IPS DF 4.7 (cell line): ENCODE measurements at regions not wholly inside any gene's neighbourhood (a gene's known extent, or its start where the extent isn't known, plus 50 kb on each side); places are given as distances from the start of the nearest gene placed in this dataset.

Source experiments
- DNase-seq: peaks from one replicate; pipeline ENCODE4 v3.0.0-alpha.2; 2013; ENCODE audit warnings: low spot score; ENCODE audit errors: extremely low read depth

DNA sequence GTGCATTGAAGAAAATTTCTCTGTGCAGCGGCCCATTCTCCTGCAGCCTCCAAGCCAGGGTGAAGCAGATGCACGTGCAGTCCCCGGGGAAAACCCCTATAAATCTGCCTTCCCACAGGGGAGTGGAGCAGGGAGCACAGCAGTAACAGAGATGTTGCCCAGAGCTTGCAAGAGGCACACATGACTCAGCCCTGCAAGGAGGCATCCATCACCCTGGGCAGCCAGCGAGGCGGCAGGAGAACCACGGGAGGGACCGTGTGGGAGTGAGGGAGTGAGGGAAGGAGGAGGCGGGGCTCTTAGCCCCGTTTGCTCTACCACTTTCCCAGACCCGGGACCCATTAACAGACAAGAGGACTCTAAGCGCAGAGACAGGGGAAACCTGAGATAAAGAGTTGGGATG lies 96.2 kb upstream of the ARAP3 start:
- DNase-seq: no peak

DNA sequence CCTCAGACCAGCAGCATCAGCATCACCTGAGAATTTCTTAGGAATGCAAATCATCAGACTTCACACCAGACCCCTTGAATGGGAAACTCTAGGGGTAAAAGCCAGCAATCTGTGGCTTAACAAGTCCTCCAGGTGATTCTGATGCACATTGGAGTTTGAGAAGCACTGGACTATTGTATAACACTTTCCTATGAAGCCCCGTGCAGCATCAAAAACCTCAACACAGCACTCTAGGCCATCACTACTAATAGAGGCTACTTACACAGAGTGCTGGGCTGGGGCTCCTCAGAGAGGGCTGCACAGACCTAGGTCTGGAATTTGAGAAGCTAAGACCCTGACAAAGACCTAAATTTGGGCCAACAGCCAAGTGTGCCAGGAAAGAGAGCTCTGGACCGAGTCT lies 95.7 kb upstream of the ARAP3 start:
- no peak for DNase-seq

DNA sequence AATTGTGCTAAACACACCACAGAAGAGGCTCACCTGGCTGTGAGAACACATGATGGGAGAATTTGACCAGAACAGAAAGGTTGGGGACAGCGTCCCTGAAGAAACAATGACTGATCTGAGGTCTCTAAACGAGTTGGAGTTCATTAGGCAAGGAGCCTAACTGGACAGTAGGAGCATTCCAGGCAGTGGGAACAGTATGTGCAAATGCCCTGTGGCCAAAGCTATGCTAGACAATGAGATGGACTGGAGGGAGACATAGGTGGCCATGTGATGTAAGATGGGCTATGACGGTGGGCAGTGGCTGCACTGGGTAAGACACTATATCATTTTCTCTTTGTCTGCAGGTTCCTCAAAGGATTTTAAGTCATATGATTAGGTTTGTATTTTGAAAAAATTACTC lies 95.1 kb upstream of the ARAP3 start:
- DNase-seq: no peak

DNA sequence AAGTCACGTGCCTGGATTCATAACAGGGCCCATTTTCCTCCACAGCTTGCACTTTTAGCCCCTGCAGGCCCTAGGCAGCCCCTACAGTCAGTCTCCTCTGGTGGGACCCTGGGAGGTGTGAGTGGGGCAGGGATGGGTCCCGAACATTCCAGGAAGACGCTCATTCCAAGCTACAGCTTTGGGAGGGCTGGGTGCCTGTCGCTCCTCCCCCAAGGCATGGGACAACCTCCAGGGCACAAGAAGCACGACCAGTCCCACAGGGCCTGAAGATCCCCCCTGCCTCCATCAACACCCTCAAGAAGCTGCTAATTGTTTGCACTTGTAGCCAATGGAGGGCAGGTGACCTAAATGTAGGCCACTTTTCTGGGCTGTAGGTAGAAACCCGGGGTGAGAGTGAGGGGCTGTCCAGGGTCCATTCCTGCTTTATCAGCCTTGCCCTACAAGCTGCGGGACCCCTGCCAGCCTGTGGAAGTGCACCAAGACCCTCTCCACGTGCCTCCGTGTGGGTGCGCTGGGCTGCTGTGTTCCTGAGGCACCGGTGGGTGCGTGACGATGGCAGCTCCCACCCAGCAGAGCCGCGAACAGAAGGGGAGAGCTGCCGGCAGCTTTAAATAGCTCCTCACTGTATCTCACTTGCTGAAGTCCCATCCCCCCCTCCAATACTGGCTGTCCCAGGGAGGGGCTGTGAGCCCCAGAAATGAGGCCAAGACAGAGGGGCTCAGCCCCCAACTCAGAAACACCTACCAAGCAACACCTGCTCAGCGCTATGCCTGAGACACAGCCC lies 91.9 kb upstream of the ARAP3 start:
- no peak for DNase-seq

DNA sequence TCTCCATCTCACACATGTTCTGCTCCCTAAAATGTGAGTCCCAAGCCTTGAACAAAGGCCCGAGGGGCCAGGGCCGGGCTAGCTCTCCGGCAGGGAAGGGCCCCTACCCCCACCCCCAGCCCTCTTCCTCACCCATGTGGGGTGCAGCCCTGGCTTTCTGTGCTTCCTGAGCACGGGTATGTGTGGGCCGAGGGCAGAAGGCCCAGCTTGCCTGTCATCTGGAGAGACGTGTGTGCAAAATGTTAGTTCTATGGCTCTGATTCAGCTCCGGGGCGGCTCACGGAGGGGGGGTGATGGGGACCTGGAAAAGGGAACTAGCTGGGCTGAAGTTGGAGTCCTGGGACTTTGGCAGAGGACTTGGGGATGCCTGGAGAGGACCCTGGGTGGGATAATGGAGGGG lies 90.3 kb upstream of the ARAP3 start:
- no peak for DNase-seq

DNA sequence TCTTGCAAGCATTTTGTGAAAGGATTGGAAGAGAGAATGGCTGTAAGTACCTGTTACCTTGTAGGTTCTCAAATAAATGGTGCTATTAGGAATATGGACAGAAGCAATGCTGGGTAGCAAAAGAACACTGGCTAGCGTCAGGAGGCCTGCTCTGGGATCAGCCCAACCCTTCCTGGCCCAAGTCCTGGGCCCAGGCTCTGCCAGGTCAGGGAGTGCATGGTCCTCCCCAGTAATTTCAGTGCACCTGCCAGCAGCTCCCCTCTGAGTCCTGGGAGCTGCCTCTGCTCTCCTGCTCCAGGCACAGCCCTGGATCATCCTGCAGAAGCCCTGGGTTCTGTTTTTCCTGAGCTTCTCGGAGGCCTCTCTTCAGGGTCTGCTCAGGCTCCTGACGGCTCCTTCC lies 89.5 kb upstream of the ARAP3 start:
- DNase-seq: no peak

DNA sequence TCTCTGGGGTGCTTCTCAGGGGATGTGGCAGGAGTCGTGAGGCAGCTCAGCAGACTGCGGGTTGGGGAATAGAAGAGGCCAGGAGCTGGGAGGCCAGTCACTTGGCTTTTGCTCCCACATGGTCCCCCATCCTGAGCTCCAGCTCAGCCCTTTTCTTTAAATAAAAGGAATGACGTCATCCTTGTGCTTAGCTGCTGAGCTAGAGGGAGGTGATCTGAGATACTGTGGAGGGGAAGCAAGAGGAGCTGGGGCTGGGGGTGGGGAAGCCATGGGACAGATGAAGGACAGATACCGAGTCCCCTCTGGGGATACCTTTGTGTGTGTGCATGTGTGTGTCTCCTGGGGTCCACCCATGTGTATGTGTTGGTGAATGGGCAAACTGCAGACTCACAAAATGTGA lies 89.0 kb upstream of the ARAP3 start:
- DNase-seq: no peak

DNA sequence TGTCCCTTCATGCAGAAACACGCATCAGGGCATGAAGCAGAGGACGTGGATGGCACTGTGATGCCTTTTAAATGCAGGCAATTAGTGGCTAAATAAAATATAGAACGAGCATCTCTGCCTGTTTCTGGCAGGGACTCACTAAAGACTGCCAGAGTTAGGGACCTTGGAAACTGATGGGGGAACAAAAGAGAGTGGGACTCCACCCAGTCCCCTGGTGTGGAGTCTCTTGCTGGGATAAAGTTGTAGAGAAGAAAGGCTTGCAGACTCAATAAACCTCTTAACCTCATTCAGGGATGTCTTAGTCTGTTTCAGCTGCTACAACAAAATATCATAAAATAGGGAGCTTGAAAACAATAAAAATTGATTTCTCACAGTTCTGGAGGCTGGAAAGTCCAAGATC lies 87.6 kb upstream of the ARAP3 start:
- DNase-seq: no peak

DNA sequence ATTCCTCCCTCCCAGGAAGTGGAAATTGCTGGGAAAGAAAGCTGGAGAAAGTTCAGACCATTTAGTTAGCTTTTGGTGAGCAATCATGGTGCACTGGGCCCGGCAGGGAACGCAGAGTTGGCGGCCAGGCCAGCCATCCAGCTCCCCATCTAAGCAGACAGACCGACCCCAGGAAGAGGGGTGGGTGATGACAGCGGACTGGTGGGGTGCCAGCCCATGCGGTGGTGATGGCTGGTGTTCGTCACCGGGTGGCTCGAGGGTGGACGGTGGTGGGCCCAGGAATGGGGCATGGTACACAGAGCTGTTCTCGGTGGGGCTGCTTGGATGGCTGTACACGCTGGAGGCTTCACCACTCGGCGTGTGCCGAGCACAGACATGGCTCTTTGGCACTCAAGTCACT lies 85.6 kb upstream of the ARAP3 start:
- no peak for DNase-seq

DNA sequence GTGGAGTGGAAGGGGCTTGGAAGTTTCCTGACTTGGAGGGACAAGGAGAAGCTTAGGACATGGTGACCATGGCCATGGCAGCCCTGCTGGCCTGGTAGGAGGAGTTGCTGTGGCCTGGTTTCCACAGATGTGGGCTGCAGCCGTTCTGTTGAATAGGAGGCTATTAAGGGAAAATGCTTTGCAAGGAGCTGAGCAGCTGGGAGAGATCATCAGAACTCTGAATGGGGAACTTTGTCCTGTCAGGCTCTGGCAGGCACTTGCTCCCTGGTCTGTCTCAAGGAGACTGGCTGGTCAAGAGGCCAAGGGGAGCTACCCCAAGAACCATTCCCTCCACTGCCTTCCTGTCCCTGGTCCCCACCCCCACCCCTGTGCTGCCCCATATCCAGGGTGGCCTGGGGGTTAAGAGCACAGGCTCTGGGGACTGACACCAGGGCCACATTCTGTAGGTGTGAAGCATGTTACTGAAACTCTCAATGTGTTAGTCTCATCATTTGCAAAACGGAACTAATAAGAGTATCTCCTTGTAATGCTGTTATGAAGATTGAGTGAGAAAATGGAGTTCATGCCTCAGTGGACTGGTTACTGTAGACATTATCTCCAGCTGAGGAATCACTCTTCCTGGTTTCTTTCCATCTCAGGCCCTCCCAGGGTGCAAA lies 84.0 kb upstream of the ARAP3 start:
- no peak for DNase-seq

DNA sequence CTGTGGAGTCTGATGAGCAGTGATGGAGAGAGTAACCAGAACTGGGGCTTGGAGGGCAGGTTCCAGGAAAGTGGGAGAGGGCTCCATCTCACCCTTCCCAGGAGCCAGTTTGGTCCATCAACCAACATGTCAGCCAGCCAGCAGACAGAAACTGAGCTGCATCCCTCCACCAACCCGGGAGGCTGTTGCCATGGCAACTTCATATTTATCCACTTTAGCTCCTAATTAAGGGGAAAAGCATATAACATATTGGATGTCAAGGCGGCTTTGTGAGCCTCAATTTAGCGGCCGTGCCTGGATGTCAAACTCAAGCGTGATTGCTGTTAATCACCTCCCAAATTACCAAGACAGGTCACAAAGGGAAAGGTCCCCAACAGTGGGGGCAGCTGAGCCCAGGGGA lies 81.5 kb upstream of the ARAP3 start:
- no peak for DNase-seq

DNA sequence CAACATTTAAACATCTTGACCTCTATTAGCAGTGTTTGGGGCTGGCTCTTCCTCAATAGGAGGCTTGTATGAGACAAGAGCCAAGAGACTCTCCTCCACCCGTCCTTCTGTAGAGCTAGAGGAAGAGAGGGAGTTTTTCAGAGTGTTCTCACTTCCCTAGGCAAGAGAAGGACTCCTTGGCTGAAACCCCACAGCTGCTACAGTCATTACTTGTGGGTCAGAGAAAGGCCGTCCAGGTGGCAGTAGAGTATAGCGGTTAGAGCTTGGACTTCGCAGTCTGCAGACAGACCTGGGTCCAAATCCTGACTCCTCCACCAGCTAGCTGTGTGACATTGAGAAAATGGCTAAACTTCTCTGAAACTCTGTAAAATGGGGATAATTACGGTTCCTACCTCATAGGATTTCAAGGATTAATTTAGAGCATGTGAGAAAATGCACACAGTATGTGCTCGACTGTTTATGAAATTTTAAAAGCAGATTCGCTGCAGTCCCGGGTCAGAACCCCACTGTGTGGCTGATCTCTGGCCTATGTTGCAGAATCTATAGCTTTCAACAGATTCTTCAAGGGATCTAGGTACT lies 80.8 kb upstream of the ARAP3 start:
- DNase-seq: no peak

DNA sequence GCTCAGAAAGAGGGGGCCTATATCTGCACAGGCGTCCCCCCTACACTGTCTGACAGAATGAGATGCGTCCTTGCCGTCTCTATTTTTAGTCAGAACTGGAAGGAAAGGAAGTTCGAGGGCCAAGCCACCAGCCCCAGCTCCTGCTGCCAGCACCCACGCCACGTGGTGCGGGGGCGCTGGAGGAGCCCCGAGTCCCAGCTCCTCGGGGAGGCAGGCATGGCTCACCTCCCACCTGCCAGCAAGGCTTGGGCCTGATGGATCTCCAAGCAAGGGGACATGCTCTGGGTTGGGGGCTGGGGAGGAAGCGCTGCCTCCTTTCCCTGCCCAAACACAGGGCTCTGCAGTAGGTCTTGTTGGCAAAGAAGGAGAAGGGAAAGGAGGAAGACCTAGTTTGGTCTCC lies 80.3 kb upstream of the ARAP3 start:
- DNase-seq: no peak

DNA sequence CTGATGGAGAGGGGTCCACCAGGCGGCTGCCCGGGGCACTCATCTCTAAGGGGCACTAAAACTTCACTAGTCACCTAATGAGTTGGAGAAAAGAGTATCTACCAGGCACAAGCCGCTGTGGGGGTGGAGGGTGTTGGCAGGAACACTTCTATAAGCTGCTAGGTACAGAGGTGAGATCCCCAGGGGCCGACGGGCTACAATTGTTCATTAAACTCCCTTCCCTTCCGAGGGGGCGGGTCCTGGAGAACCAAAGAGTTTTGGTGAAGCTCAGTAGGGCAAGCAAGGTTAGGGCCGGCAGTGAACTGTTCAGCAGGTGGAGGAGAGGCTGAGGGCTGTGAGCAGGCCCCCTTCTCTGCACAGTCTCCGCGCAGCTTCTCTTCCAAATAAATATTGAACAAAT lies 78.7 kb upstream of the ARAP3 start:
- no peak for DNase-seq

DNA sequence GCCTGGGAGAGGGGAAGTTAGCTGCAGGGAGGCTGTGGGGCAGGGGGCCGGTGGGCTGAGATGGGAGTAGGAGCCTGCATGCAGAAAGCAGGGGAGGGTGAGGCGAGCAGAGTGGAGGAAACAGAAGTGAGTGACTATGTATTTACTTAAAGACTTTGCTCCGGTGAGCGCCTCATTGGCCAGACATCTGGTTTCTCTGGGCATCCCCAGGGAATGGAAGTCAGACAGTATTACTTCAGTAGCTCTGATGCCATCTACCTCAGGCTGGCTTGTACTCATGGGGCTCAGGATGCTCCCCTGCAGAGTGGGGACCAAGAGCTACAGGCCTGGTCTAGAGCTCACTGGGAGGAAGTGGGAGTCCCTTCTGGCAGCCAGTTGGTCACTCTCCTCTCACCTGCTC lies 78.2 kb upstream of the ARAP3 start:
- no peak for DNase-seq

DNA sequence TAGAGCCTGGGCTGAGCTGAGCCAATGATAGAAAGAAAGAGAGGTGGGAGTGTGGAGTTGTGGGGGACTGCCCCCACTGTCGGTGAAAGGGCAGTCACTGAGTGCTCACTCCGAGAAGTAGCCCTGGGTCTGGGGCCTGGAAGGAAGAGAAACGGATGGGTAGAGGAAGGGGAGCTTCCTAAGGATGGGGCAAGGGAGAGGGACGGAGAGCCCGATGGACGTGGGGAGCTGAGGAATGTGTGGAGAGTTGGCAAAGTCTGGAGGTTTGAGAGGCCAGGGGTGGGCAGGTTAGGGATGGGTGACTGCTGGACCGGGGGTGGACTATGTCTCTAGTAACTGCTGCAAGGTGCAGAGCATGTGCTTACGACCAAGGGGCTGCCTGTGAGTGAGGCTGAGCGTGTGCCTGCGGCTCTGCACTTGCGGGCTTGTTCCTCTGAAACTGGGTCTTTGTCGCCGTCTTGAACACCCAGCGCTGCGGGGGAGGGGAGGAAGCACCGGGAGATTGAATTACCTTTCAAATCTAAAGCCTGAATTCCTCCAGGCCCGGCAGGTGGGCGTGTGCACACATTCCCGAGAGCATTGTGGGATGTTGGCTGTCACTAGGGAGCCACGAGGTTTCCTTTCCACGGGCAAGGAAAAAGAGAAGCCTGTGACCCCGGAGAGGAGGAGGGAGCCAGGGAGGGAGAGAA lies 76.4 kb upstream of the ARAP3 start:
- no peak for DNase-seq

DNA sequence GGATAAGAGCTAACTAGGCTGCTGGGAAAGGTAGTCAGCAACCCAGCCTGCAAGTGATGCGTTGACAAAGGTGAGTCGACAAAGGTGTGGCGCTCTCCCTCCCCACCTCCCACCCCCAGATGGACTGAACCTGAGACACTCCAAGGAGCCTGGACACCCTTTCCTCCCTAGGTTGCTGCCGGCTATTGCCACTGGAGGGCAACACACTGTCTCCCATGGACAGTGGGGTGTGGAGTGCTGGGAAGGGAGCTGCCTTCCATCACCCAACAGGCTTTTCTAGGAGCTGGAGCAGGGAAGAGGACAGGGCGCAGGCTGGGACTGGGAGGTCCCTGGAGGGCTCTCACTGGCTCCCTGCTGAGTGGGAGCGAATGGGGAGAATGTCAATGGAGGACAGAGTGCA lies 75.4 kb upstream of the ARAP3 start:
- no peak for DNase-seq

DNA sequence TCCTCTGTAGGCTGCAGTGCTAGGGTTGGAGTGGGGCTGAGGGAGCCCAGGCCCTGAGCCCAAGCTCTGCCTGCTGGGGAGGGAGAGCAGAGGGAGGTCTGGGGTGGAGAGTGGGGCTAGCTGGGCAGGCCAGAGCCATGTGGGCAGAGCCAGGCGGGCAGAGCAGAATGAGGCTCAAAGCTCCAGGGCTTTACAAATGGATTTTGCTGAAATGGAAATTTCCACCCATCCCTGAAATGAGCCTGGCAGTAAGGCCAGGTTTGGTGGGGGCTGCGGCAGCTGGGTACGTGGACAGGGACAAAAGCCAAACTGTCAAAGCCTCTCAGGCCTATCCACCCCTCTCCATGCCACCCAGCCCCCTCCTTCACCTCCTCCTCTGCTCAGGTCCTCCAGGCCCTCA lies 74.2 kb upstream of the ARAP3 start:
- DNase-seq: no peak

DNA sequence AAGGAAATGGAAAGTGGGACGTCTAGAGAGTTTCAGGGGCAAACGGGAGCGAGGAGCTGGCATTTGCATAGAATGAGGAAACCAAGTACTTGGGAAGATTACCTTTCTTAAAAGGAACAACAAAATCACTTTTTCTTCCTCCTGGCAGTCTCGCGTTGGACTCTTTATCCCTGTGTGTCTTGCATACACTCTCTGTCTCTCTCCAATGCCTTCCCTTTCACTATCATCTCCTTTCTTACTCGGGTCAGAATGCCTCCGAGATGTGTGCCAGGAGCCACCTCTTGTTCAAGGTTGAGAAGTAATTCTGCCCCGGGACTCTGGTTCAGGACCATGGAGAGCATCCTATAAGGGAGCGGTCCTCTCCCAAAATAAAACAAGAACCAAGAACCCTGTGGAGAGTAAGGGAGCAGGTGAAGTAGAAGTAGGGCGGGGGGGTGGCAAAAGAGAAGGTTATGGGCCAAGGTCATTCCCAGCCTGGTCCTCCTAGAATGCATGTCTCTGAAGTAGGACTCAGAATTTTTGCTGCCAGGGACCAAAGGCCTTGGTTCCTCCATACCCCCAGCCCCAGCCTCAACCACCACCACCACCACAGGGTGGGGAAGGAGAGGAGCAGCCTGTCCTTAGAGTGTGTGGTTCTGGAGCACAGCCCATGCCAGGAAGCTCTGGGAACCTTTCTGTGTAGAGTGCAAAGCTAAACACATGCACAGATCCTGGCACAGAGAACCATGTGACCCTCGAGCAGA lies 72.1 kb upstream of the ARAP3 start:
- DNase-seq: peak; percentile 51

DNA sequence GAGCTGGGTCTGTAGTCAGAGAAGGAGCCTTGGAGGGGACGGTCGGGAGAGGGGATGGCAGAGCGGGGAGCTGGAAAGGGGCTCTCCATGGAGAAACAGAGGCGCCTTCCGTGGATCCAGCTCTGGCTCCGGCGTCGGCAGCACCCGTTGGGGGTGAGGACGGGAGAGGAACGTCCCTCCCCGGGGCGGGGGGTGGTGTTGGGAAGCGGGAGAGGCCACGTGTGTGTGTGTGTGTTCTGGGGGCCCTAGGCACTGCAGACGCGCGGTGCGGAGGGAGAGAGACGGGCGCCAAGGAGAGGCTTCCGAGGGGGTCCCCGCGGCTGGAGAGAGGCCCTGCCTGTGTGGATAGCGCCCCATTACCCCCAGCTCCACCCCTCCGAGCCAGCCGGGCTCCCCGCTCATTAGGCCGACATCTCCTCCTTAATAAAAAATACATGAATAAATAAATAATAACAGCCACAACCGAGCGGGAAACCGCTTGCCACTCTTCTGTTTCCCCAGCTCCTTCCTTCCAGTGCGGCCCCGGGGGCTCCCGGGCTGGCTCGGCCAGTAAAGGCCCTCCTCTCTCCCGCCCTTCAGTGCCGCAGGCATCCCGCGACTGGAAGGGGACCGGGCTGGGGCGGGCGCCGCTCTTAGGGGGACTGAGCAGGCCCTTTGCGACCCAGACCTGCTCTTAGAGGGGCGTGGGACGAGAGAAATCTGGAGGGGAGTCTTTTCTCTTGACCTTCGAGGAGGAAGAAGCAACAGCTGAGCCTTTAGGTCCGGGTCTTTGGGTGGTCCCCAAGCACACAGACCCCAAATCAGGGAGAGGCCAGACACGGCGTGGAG lies 71.3 kb upstream of the ARAP3 start:
- no peak for DNase-seq
